Astrocyte (in vitro differentiated cells and primary cell): ENCODE measurements at regions not wholly inside any gene's neighbourhood (a gene's known extent, or its start where the extent isn't known, plus 50 kb on each side); places are given as distances from the start of the nearest gene placed in this dataset.

Experiments used
- DNase-seq: peaks from one replicate; pipeline ENCODE4 v3.0.0-alpha.2; 2010; ENCODE audit warnings: low read depth
- FAIRE-seq: peaks from 2 replicates; lab custom pipeline; 2011; peaks lifted over from hg19 to GRCh38; lab: Jason Lieb, UNC
- H2AFZ ChIP-seq: 2 replicates; pipeline ENCODE4 v1.6.0; 2012; ENCODE audit warnings: low read depth, low read length, inconsistent platforms
- H3K27ac ChIP-seq: 2 replicates; pipeline ENCODE4 v1.5.1; 2011; ENCODE audit warnings: low read depth, low read length, inconsistent platforms
- H3K27me3 ChIP-seq: 2 replicates; pipeline ENCODE4 v1.6.0; 2011; ENCODE audit warnings: low read length, inconsistent platforms; ENCODE audit not compliant: insufficient read depth
- H3K36me3 ChIP-seq: 2 replicates; pipeline ENCODE4 v1.5.1; 2011; ENCODE audit warnings: low read length, inconsistent platforms; ENCODE audit not compliant: insufficient read depth
- H3K4me1 ChIP-seq: 2 replicates; pipeline ENCODE4 v1.5.1; 2011; ENCODE audit warnings: low read length, inconsistent platforms; ENCODE audit not compliant: insufficient read depth
- H3K4me2 ChIP-seq: 2 replicates; pipeline ENCODE4 v1.6.0; 2012; ENCODE audit warnings: low read length, inconsistent platforms
- H3K4me3 ChIP-seq: 2 replicates; pipeline ENCODE4 v1.5.1; 2011; ENCODE audit warnings: low read depth, mild to moderate bottlenecking, low read length, inconsistent platforms; ENCODE audit not compliant: insufficient read depth
- H3K79me2 ChIP-seq: 2 replicates; pipeline ENCODE4 v1.6.0; 2012; ENCODE audit warnings: mild to moderate bottlenecking, low read length, inconsistent platforms; ENCODE audit not compliant: insufficient read depth
- H3K9ac ChIP-seq: 2 replicates; pipeline ENCODE4 v1.6.0; 2012; ENCODE audit warnings: mild to moderate bottlenecking, low read length, inconsistent platforms
- H3K9me3 ChIP-seq: 2 replicates; pipeline ENCODE4 v1.5.1; 2012; ENCODE audit warnings: low read depth, mild to moderate bottlenecking, low read length, inconsistent platforms; ENCODE audit not compliant: insufficient read depth
- H4K20me1 ChIP-seq: 2 replicates; pipeline ENCODE4 v1.6.0; 2012; ENCODE audit warnings: low read length, inconsistent platforms; ENCODE audit not compliant: insufficient read depth
- H3K27ac Mint-ChIP-seq: one replicate; pipeline ENCODE4 v1.8.0; 2021; ENCODE audit warnings: mild to moderate bottlenecking, mixed read lengths; ENCODE audit not compliant: unreplicated experiment
- H3K27me3 Mint-ChIP-seq: one replicate; pipeline ENCODE4 v1.8.0; 2021; ENCODE audit warnings: low read depth, mixed read lengths; ENCODE audit not compliant: unreplicated experiment
- H3K36me3 Mint-ChIP-seq: one replicate; pipeline ENCODE4 v1.8.0; 2021; ENCODE audit warnings: low read depth, mixed read lengths; ENCODE audit not compliant: unreplicated experiment
- H3K4me1 Mint-ChIP-seq: one replicate; pipeline ENCODE4 v1.8.0; 2021; ENCODE audit warnings: low read depth, mixed read lengths; ENCODE audit not compliant: unreplicated experiment
- H3K4me3 Mint-ChIP-seq: one replicate; pipeline ENCODE4 v1.8.0; 2021; ENCODE audit warnings: mild to moderate bottlenecking, moderate library complexity, mixed read lengths; ENCODE audit not compliant: unreplicated experiment
- H3K9me3 Mint-ChIP-seq: one replicate; pipeline ENCODE4 v1.8.0; 2021; ENCODE audit warnings: mild to moderate bottlenecking, mixed read lengths; ENCODE audit not compliant: unreplicated experiment
- EZH2 ChIP-seq: IDR thresholded peaks from 2 replicates; pipeline ENCODE4 v1.6.1; 2012; ENCODE audit warnings: mild to moderate bottlenecking, low read length, inconsistent platforms; ENCODE audit not compliant: insufficient read depth
- TF ChIP-seq, protein P1 (sequence below): IDR thresholded peaks from 2 replicates; pipeline ENCODE4 v1.5.1; 2011; ENCODE audit warnings: low read depth, mild to moderate bottlenecking, inconsistent platforms, low read length, moderate library complexity; ENCODE audit not compliant: insufficient read depth

DNA sequence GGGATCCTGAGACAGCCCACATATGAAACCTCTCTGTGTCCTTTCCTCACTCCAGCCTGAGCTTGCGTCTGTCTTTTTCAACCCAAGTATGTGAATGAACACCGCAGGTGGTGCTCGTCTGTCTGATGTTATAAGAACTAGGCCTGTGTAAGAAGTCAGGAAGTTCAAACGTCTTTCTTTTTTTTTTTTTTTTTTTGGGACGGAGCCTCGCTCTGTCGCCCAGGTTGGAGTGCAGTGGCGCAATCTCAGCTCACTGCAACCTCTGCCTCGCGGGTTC, 92.3 kb downstream of the ANKRD10 start:
- TF ChIP-seq, protein P1, sequence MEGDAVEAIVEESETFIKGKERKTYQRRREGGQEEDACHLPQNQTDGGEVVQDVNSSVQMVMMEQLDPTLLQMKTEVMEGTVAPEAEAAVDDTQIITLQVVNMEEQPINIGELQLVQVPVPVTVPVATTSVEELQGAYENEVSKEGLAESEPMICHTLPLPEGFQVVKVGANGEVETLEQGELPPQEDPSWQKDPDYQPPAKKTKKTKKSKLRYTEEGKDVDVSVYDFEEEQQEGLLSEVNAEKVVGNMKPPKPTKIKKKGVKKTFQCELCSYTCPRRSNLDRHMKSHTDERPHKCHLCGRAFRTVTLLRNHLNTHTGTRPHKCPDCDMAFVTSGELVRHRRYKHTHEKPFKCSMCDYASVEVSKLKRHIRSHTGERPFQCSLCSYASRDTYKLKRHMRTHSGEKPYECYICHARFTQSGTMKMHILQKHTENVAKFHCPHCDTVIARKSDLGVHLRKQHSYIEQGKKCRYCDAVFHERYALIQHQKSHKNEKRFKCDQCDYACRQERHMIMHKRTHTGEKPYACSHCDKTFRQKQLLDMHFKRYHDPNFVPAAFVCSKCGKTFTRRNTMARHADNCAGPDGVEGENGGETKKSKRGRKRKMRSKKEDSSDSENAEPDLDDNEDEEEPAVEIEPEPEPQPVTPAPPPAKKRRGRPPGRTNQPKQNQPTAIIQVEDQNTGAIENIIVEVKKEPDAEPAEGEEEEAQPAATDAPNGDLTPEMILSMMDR = no peak
- no peak for TF ChIP-seq EZH2
- Mint-ChIP-seq H3K27ac (no peak overlapping the region), H3K9me3 (no peaks in the 10 kb centered on the region), H3K4me1 (no peaks in the 10 kb centered on the region), H3K27me3 (peaks cover 8% of the 10 kb centered on the region), H3K36me3 (no peaks in the 10 kb centered on the region), H3K4me3 (no peak overlapping the region)
- Histone ChIP-seq H3K4me1 (no peaks in the 10 kb centered on the region), H3K4me2 (no peak overlapping the region), H2AFZ (no peak overlapping the region), H3K9me3 (no peaks in the 10 kb centered on the region), H3K4me3 (no peak overlapping the region), H3K9ac (no peak overlapping the region), H3K27ac (no peak overlapping the region), H4K20me1 (no peaks in the 10 kb centered on the region), H3K27me3 (no peaks in the 10 kb centered on the region), H3K79me2 (no peaks in the 10 kb centered on the region), H3K36me3 (no peaks in the 10 kb centered on the region)
- FAIRE-seq (no peak), DNase-seq (no peak)

DNA sequence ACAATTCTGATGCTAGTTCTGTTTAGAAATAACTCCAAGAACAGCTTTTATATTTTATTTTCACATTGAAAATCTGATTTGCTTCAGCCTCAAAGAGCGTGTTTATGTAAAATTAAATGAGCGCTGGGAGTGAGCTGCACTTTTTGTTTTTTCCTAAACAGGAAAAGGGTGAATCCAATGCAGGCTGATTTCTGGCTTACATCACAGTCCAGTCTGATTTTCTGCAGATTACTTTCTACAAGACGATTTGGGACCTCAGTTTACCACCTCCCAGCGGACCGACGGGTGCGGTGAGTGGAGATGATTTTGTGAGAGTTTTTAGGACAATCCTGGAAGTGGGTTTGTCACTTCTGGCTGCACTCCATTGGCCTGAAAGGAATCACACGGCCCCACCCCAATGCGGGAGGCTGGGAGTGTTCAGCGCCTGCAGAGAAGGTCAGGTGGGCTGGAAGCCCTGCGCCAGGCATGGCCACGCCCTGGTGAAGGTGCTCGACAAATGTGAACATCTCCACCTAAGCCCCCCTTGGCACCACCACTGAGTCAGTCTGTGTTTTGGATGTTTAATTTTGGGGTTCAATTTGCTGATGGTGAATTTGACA, 90.1 kb downstream of the ANKRD10 start:
- Mint-ChIP-seq H3K27ac (no peak overlapping the region), H3K4me1 (no peaks in the 10 kb centered on the region), H3K27me3 (peaks cover 13% of the 10 kb centered on the region), H3K4me3 (no peak overlapping the region), H3K36me3 (no peaks in the 10 kb centered on the region), H3K9me3 (no peaks in the 10 kb centered on the region)
- no peak overlapping the region for H3K27ac ChIP-seq
- DNase-seq (no peak), FAIRE-seq (no peak)
- H3K9me3 ChIP-seq = no peaks in the 10 kb centered on the region
- H3K27me3 ChIP-seq = no peaks in the 10 kb centered on the region
- no peak overlapping the region for H3K9ac ChIP-seq
- TF ChIP-seq EZH2 = no peak
- TF ChIP-seq, protein P1 = no peak
- no peak overlapping the region for H3K4me2 ChIP-seq
- no peaks in the 10 kb centered on the region for H4K20me1 ChIP-seq
- no peak overlapping the region for H3K4me3 ChIP-seq
- H3K36me3 ChIP-seq = no peaks in the 10 kb centered on the region
- H2AFZ ChIP-seq = no peak overlapping the region
- no peaks in the 10 kb centered on the region for H3K79me2 ChIP-seq
- no peaks in the 10 kb centered on the region for H3K4me1 ChIP-seq

DNA sequence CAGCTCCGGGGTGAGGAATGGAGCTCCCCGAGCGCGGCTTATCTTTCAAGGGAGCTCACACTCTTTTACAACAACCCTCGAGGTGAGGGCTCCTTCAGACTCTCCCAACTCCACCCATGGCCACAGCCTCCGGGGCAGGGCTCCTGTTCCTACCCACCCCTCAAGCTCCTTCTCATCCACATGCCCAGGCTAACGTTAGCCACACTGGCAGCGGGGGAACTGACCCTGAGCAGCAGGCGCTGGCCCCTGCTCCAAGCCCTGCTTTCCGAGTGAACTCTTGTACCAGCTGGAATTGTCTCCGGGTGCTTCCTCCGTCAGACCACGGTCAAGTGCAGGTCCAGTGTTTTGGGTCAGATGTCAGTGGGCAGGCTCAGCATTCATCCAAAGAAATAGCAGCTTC, 89.4 kb downstream of the ANKRD10 start:
- Histone ChIP-seq H4K20me1 (no peaks in the 10 kb centered on the region), H3K27me3 (no peaks in the 10 kb centered on the region), H3K9me3 (no peaks in the 10 kb centered on the region), H3K4me1 (no peaks in the 10 kb centered on the region), H3K4me2 (no peak overlapping the region), H3K9ac (no peak overlapping the region), H3K36me3 (no peaks in the 10 kb centered on the region), H2AFZ (no peak overlapping the region), H3K4me3 (no peak overlapping the region), H3K79me2 (no peaks in the 10 kb centered on the region), H3K27ac (no peak overlapping the region)
- DNase-seq (no peak), FAIRE-seq (no peak)
- TF ChIP-seq EZH2 = no peak
- TF ChIP-seq, protein P1 = no peak
- H3K4me1 Mint-ChIP-seq = no peaks in the 10 kb centered on the region
- H3K27me3 Mint-ChIP-seq = peaks cover 13% of the 10 kb centered on the region
- no peak overlapping the region for H3K4me3 Mint-ChIP-seq
- no peaks in the 10 kb centered on the region for H3K36me3 Mint-ChIP-seq
- no peaks in the 10 kb centered on the region for H3K9me3 Mint-ChIP-seq
- H3K27ac Mint-ChIP-seq = no peak overlapping the region
